ENCODE measurements at regions not wholly inside any gene's neighbourhood (a gene's known extent, or its start where the extent isn't known, plus 50 kb on each side); places are given as distances from the start of the nearest gene placed in this dataset.

DNA sequence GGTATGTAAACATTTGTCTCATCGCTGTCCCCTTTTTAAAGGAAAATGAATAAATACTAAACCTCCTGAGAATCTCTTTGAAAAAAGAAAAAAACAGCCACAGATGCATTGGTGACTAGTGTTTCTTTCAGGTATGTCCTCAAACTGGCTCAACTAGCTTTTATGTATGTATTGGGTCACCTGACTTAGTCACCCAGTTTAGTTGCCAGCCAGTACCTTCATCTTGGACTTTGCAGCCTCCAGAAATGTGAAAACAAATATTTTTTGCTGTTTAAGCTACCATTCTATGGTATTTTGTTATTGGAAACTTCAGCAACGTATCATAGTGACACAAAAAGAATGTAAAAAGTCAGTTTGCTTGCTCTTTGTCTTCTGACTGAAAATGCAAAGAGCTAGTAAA is 1263.5 kb downstream of the FAM133A start:
- FAIRE-seq, result peak; percentile 36
- no peaks in the 10 kb centered on the region; a peak in 1 of 8 replicates for H3K36me3 ChIP-seq (ENCODE audit: control insufficient read depth in 2 of 4, insufficient read depth in 4 of 4, low read length in 3 of 4)
- H2BK15ac ChIP-seq (ENCODE audit: low read length), result no peak overlapping the region
- no peak overlapping the region for H3K23ac ChIP-seq (ENCODE audit: insufficient read length)
- H3K14ac ChIP-seq (ENCODE audit: insufficient read length), result no peak overlapping the region
- no peak overlapping the region for H4K91ac ChIP-seq (replicated peaks; ENCODE audit: insufficient read length, low read length)
- no peaks in the 10 kb centered on the region for H4K20me1 ChIP-seq (replicated peaks in 1 of 2; ENCODE audit: control insufficient read depth in 1 of 2, insufficient read depth in 2 of 2, low read length in 2 of 2)
- H2BK20ac ChIP-seq (ENCODE audit: low read length), result no peak overlapping the region
- DNase-seq (ENCODE audit: low read depth in 1 of 2, low spot score in 2 of 2), result no peak
- no peak overlapping the region for H3K9ac ChIP-seq (replicated peaks in 1 of 4; ENCODE audit: extremely low read depth in 1 of 4, low read depth in 3 of 4, low read length in 3 of 4)
- no peaks in the 10 kb centered on the region for H3K79me2 ChIP-seq (ENCODE audit: control insufficient read depth in 1 of 2, insufficient read depth in 2 of 2, low read length in 2 of 2)
- ChIA-PET POLR2A (ENCODE audit: partially characterized antibody) (no interaction called here), CTCF (ENCODE audit: partially characterized antibody) (no interaction called here)
- no peak overlapping the region for H3K4me3 ChIP-seq (ENCODE audit: extremely low read depth in 1 of 4, insufficient read depth in 2 of 4, low read depth in 3 of 4, low read length in 4 of 4)
- no peak overlapping the region for H4K5ac ChIP-seq (ENCODE audit: insufficient read length, low read depth, low read length)
- H2AFZ ChIP-seq (ENCODE audit: low read length), result no peak overlapping the region
- no peak overlapping the region for H2BK5ac ChIP-seq (ENCODE audit: low read depth, low read length)
- peaks cover 0 to 3% of the 10 kb centered on the region in 2 experiments; a peak in 1 of 4 replicates for H3K9me3 ChIP-seq (ENCODE audit: insufficient read depth in 2 of 2, low read depth in 1 of 2, low read length in 1 of 2)
- no peak overlapping the region for H2BK120ac ChIP-seq (replicated peaks; ENCODE audit: low read depth, low read length)
- WGBS, 2 experiments (ENCODE audit: extremely low coverage in 1 of 2, insufficient coverage in 1 of 2, insufficient read length in 1 of 2, insufficient replicate concordance in 2 of 2, low coverage in 1 of 2, low lambda C conversion rate in 2 of 2, missing lambda C conversion rate in 1 of 2), result 89% methylated on average over 2 of the region's 2 CpGs; no CpG with 5 or more reads in 1 of the 2 experiments
- no peak overlapping the region for H3K4ac ChIP-seq (replicated peaks; ENCODE audit: insufficient read length, low read depth, low read length)
- H3K56ac ChIP-seq (replicated peaks; ENCODE audit: insufficient read length, low read depth, low read length), result no peak overlapping the region
- H4K8ac ChIP-seq (ENCODE audit: extremely low read depth, insufficient read depth, low read length), result no peak overlapping the region
- no peaks in the 10 kb centered on the region for H3K23me2 ChIP-seq (ENCODE audit: low read depth, low read length)
- no peak overlapping the region for H3K4me2 ChIP-seq (ENCODE audit: insufficient read depth in 1 of 2, low read depth in 2 of 2, low read length in 2 of 2)
- no peak overlapping the region for H2AK5ac ChIP-seq (ENCODE audit: low read depth, low read length)
- no peaks in the 10 kb centered on the region for H3K4me1 ChIP-seq (replicated peaks in 1 of 4; ENCODE audit: control insufficient read depth in 3 of 4, insufficient read depth in 4 of 4, low read length in 3 of 4)
- no peaks in the 10 kb centered on the region for H3K79me1 ChIP-seq (ENCODE audit: low read depth, low read length)
- no peaks in the 10 kb centered on the region for H3K27me3 ChIP-seq (replicated peaks in 1 of 4; ENCODE audit: control insufficient read depth in 3 of 4, extremely low read depth in 1 of 4, insufficient read depth in 3 of 4, low read length in 3 of 4)
- no peak overlapping the region for H2BK12ac ChIP-seq (ENCODE audit: low read depth, low read length)
- TF ChIP-seq, protein P1, sequence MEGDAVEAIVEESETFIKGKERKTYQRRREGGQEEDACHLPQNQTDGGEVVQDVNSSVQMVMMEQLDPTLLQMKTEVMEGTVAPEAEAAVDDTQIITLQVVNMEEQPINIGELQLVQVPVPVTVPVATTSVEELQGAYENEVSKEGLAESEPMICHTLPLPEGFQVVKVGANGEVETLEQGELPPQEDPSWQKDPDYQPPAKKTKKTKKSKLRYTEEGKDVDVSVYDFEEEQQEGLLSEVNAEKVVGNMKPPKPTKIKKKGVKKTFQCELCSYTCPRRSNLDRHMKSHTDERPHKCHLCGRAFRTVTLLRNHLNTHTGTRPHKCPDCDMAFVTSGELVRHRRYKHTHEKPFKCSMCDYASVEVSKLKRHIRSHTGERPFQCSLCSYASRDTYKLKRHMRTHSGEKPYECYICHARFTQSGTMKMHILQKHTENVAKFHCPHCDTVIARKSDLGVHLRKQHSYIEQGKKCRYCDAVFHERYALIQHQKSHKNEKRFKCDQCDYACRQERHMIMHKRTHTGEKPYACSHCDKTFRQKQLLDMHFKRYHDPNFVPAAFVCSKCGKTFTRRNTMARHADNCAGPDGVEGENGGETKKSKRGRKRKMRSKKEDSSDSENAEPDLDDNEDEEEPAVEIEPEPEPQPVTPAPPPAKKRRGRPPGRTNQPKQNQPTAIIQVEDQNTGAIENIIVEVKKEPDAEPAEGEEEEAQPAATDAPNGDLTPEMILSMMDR (IDR thresholded peaks at IDR 0.05; ENCODE audit: control extremely low read depth in 1 of 3, insufficient read depth in 1 of 3, low read depth in 1 of 3, low read length in 3 of 3), result no peak
- no peak for TF ChIP-seq EP300 (IDR thresholded peaks at IDR 0.05; ENCODE audit: borderline replicate concordance in 1 of 2, low read depth in 2 of 2, low read length in 2 of 2)
- TF ChIP-seq NRF1 (IDR thresholded peaks at IDR 0.05; ENCODE audit: low read depth, low read length), result no peak
- no peak for TF ChIP-seq POLR2A (IDR thresholded peaks at IDR 0.05; ENCODE audit: control extremely low read depth in 1 of 2, low read depth in 2 of 2, low read length in 2 of 2)
- TF ChIP-seq PHF8 (conservative IDR thresholded peaks at IDR 0.05; ENCODE audit: low read depth, low read length), result no peak
- TF ChIP-seq EGR1 (IDR thresholded peaks at IDR 0.05; ENCODE audit: borderline replicate concordance, low read depth, low read length), result no peak
- no peak for TF ChIP-seq TAF7 (optimal IDR thresholded peaks at IDR 0.05; ENCODE audit: borderline replicate concordance, low read depth, low read length)
- TF ChIP-seq KDM1A (IDR thresholded peaks at IDR 0.05; ENCODE audit: borderline replicate concordance, low read length), result no peak
- TF ChIP-seq CTBP2 (IDR thresholded peaks at IDR 0.05; ENCODE audit: borderline replicate concordance, insufficient read depth, insufficient read length, low read length), result no peak
- no peak for TF ChIP-seq SIX5 (IDR thresholded peaks at IDR 0.05; ENCODE audit: low read depth, low read length)
- no peak for TF ChIP-seq SUZ12 (IDR thresholded peaks at IDR 0.05; ENCODE audit: low read length)
- H3K27ac ChIP-seq (ENCODE audit: low read depth, low read length), result no peak overlapping the region
- no peak overlapping the region for H3K18ac ChIP-seq (ENCODE audit: extremely low read depth, low read length)

All from H1 (cell line).